GM23338 (cell line): ENCODE measurements at regions not wholly inside any gene's neighbourhood (a gene's known extent, or its start where the extent isn't known, plus 50 kb on each side); places are given as distances from the start of the nearest gene placed in this dataset.

Experiments used
- ATAC-seq: fragments of 200-7000 bp; cut with Tn5 transposase; 3 replicates; pipeline ENCODE4 v1.9.1; 2020
- DNase-seq: peaks from one replicate; pipeline ENCODE4 v3.0.0-alpha.2; 2015; ENCODE audit warnings: low spot score
- H2AFZ ChIP-seq: fragments of 200-600 bp; sonication (generic); 2 replicates; pipeline ENCODE4 v1.8.0; 2016; ENCODE audit warnings: antibody characterized with exemption, mild to moderate bottlenecking, moderate library complexity
- H3F3A ChIP-seq: fragments of 200-600 bp; sonication (generic); replicated peaks from 2 replicates; pipeline ENCODE4 v1.8.0; 2017; ENCODE audit warnings: antibody characterized with exemption, mixed run types, low read depth
- H3K27ac ChIP-seq: fragments of 200-600 bp; sonication (generic); 2 replicates; pipeline ENCODE4 v1.6.1; 2016; ENCODE audit warnings: low read depth
- H3K27me3 ChIP-seq: fragments of 200-600 bp; sonication (generic); 2 replicates; pipeline ENCODE4 v1.8.0; 2016; ENCODE audit warnings: mild to moderate bottlenecking, mixed run types, moderate library complexity; ENCODE audit not compliant: insufficient read depth
- H3K36me3 ChIP-seq: fragments of 200-600 bp; sonication (generic); 2 replicates; pipeline ENCODE4 v1.8.0; 2016; ENCODE audit warnings: mild to moderate bottlenecking; ENCODE audit not compliant: insufficient read depth
- H3K4me1 ChIP-seq: fragments of 200-600 bp; sonication (generic); 2 replicates; pipeline ENCODE4 v1.8.0; 2016; ENCODE audit warnings: mild to moderate bottlenecking, moderate library complexity; ENCODE audit not compliant: insufficient read depth
- H3K4me2 ChIP-seq: fragments of 200-600 bp; sonication (generic); 2 replicates; pipeline ENCODE4 v1.7.1; 2017; ENCODE audit warnings: mixed run types
- H3K4me3 ChIP-seq: fragments of 200-600 bp; sonication (generic); 2 replicates; pipeline ENCODE4 v1.6.1; 2016; ENCODE audit warnings: mixed run types
- H3K79me2 ChIP-seq: fragments of 200-600 bp; sonication (generic); replicated peaks from 2 replicates; pipeline ENCODE4 v1.8.0; 2017; ENCODE audit warnings: mild to moderate bottlenecking; ENCODE audit not compliant: insufficient read depth
- H3K9me2 ChIP-seq: fragments of 200-600 bp; sonication (generic); 2 replicates; pipeline ENCODE4 v1.8.0; 2017; ENCODE audit not compliant: insufficient read depth
- H4K20me1 ChIP-seq: fragments of 200-600 bp; sonication (generic); replicated peaks from 2 replicates; pipeline ENCODE4 v1.8.0; 2017; ENCODE audit warnings: mild to moderate bottlenecking; ENCODE audit not compliant: insufficient read depth
- H3K27ac Mint-ChIP-seq: 2 replicates; pipeline ENCODE4 v1.8.0; 2020; ENCODE audit warnings: inconsistent platforms, mild to moderate bottlenecking, moderate library complexity, mixed read lengths
- H3K27me3 Mint-ChIP-seq: 3 replicates; pipeline ENCODE4 v1.8.0; 2022; ENCODE audit warnings: low read depth, mild to moderate bottlenecking, moderate library complexity, mixed read lengths, inconsistent platforms; ENCODE audit not compliant: insufficient read depth, poor library complexity
- H3K36me3 Mint-ChIP-seq: 3 replicates; pipeline ENCODE4 v1.8.0; 2021; ENCODE audit warnings: low read depth, mild to moderate bottlenecking, inconsistent platforms, moderate library complexity, mixed read lengths
- H3K4me1 Mint-ChIP-seq: 3 replicates; pipeline ENCODE4 v1.8.0; 2020; ENCODE audit warnings: mild to moderate bottlenecking, inconsistent platforms, mixed read lengths
- H3K4me3 Mint-ChIP-seq: 3 replicates; pipeline ENCODE4 v1.8.0; 2021; ENCODE audit warnings: moderate library complexity, mild to moderate bottlenecking, inconsistent platforms, mixed read lengths
- H3K9me3 Mint-ChIP-seq: 3 replicates; pipeline ENCODE4 v1.8.0; 2020; ENCODE audit warnings: moderate library complexity, mild to moderate bottlenecking, inconsistent platforms, mixed read lengths
- CTCF ChIP-seq, 2 experiments: fragments of 200-600 bp in 1 of 2; sonication (generic) in 1 of 2; conservative IDR thresholded peaks; 2 replicates each; pipeline versions ENCODE4 v1.5.1 to v1.6.1; 2016 to 2017; ENCODE audit warnings: antibody characterized with exemption in 2 of 2, low read depth in 2 of 2, mild to moderate bottlenecking in 2 of 2, moderate library complexity in 1 of 2
- NANOG ChIP-seq: IDR thresholded peaks from 2 replicates; pipeline ENCODE4 v1.6.1; 2016; ENCODE audit warnings: antibody characterized with exemption, borderline replicate concordance
- REST ChIP-seq: IDR thresholded peaks from one replicate; pipeline ENCODE4 v1.6.1; 2018; ENCODE audit warnings: antibody characterized with exemption; ENCODE audit not compliant: unreplicated experiment
- ZNF331 ChIP-seq: fragments of 250-450 bp; sonication (Bioruptor Pico); IDR thresholded peaks from 2 replicates; pipeline ENCODE4 v1.5.0; 2020; ENCODE audit warnings: low read depth, mild to moderate bottlenecking, moderate library complexity
- ZNF462 ChIP-seq: fragments of 250-450 bp; sonication (Bioruptor Pico); IDR thresholded peaks from 2 replicates; pipeline ENCODE4 v1.5.0; 2020; ENCODE audit warnings: mild to moderate bottlenecking, moderate library complexity

GRCh38 chr3:22349215-22349851 lies 598.3 kb upstream of the ZNF385D start (continued):
- TF ChIP-seq REST (no peak), ZNF331 (CRISPR knock-in tag) (no peak)

GRCh38 chr3:22351806-22352205 lies 600.8 kb upstream of the ZNF385D start:
- Histone ChIP-seq H3K9me2 (no peaks in the 10 kb centered on the region), H3K27me3 (no peaks in the 10 kb centered on the region), H2AFZ (no peak overlapping the region), H3K36me3 (no peaks in the 10 kb centered on the region), H4K20me1 (no peaks in the 10 kb centered on the region), H3K79me2 (no peaks in the 10 kb centered on the region), H3K27ac (no peak overlapping the region), H3K4me1 (no peaks in the 10 kb centered on the region), H3K4me3 (no peak overlapping the region), H3F3A (no peaks in the 10 kb centered on the region), H3K4me2 (no peak overlapping the region)
- no peaks in the 10 kb centered on the region for H3K27me3 Mint-ChIP-seq
- ATAC-seq, result no peak
- H3K36me3 Mint-ChIP-seq, result no peaks in the 10 kb centered on the region
- no peaks in the 10 kb centered on the region for H3K4me1 Mint-ChIP-seq
- H3K9me3 Mint-ChIP-seq, result no peaks in the 10 kb centered on the region
- H3K4me3 Mint-ChIP-seq, result no peak overlapping the region
- H3K27ac Mint-ChIP-seq, result no peak overlapping the region
- TF ChIP-seq ZNF462 (no peak), NANOG (no peak), CTCF (conservative IDR thresholded peaks at IDR 0.05; ENCODE audit: low read depth in 2 of 2) (no peak)
- DNase-seq, result no peak
